OCI-LY3 (cell line): ENCODE measurements at regions not wholly inside any gene's neighbourhood (a gene's known extent, or its start where the extent isn't known, plus 50 kb on each side); places are given as distances from the start of the nearest gene placed in this dataset.

Source experiments
- H2AFZ ChIP-seq: fragments of 200-600, 300-600 bp; shearing (Covaris generic); 2 replicates; pipeline ENCODE4 v1.6.0; 2014; ENCODE audit warnings: antibody characterized with exemption, low read depth, low read length
- H3K27ac ChIP-seq: fragments of 200-600, 300-600 bp; sonication (generic); 2 replicates; pipeline ENCODE4 v1.5.1; 2014; ENCODE audit warnings: mild to moderate bottlenecking, low read length, moderate library complexity, mixed read lengths
- H3K27me3 ChIP-seq: fragments of 200-600, 300-600 bp; sonication (generic); 2 replicates; pipeline ENCODE4 v1.6.1; 2014; ENCODE audit warnings: low read depth, low read length, mixed read lengths
- H3K36me3 ChIP-seq: fragments of 200-600, 300-600 bp; sonication (generic); replicated peaks from 2 replicates; pipeline ENCODE3; 2014; ENCODE audit warnings: low read depth, low read length, mixed read lengths
- H3K4me1 ChIP-seq: fragments of 300-600, 200-600 bp; sonication (generic); 2 replicates; pipeline ENCODE4 v1.6.1; 2014; ENCODE audit warnings: low read length, mixed read lengths
- H3K4me2 ChIP-seq: fragments of 200-600, 300-600 bp; sonication (generic); 2 replicates; pipeline ENCODE4 v1.6.1; 2014; ENCODE audit warnings: low read length, mixed read lengths
- H3K4me3 ChIP-seq: fragments of 300-600, 200-600 bp; sonication (generic); 2 replicates; pipeline ENCODE4 v1.5.1; 2014; ENCODE audit warnings: antibody characterized with exemption, mild to moderate bottlenecking, low read length, moderate library complexity
- H3K79me2 ChIP-seq: fragments of 300-600, 200-600 bp; shearing (Covaris generic); 2 replicates; pipeline ENCODE4 v1.6.1; 2014; ENCODE audit warnings: mild to moderate bottlenecking, low read length, mixed read lengths
- H3K9ac ChIP-seq: fragments of 300-600, 200-600 bp; shearing (Covaris generic); 2 replicates; pipeline ENCODE4 v1.6.0; 2014; ENCODE audit warnings: mild to moderate bottlenecking, low read length, moderate library complexity
- H3K9me3 ChIP-seq: fragments of 200-600, 300-600 bp; shearing (Covaris generic); 2 replicates; pipeline ENCODE4 v1.6.1; 2014; ENCODE audit warnings: low read length, mixed read lengths; ENCODE audit not compliant: insufficient read depth
- H4K20me1 ChIP-seq: fragments of 200-600, 300-600 bp; sonication (generic); 2 replicates; pipeline ENCODE4 v1.6.1; 2016; ENCODE audit warnings: low read length, mixed read lengths; ENCODE audit not compliant: insufficient read depth
- CTCF ChIP-seq: fragments of 200-600, 300-600 bp; sonication (generic); IDR thresholded peaks from 2 replicates; pipeline ENCODE4 v1.5.1; 2014; ENCODE audit warnings: antibody characterized with exemption, low read length, low read depth
- EZH2phosphoT487 ChIP-seq: fragments of 200-600 bp; shearing (Covaris generic); IDR thresholded peaks from 2 replicates; pipeline ENCODE4 v1.6.1; 2018; ENCODE audit warnings: antibody characterized with exemption, mixed run types, low read depth

GRCh38 chr7:156532016-156532602 is 108.5 kb upstream of the RNF32 start:
- TF ChIP-seq CTCF (no peak), EZH2phosphoT487 (no peak)
- Histone ChIP-seq H3K27ac (no peak overlapping the region), H3K27me3 (no peaks in the 10 kb centered on the region; the same call in 1 of the 2 replicates), H2AFZ (no peak overlapping the region), H3K9me3 (no peaks in the 10 kb centered on the region), H3K4me1 (no peaks in the 10 kb centered on the region), H3K4me3 (no peak overlapping the region), H3K36me3 (no peaks in the 10 kb centered on the region), H3K79me2 (no peaks in the 10 kb centered on the region), H3K4me2 (no peak overlapping the region), H4K20me1 (no peaks in the 10 kb centered on the region), H3K9ac (no peak overlapping the region)

GRCh38 chr7:156529956-156530355 is 110.6 kb upstream of the RNF32 start:
- Histone ChIP-seq H2AFZ (no peak overlapping the region), H3K9me3 (no peaks in the 10 kb centered on the region), H3K36me3 (no peaks in the 10 kb centered on the region), H3K4me1 (no peaks in the 10 kb centered on the region), H4K20me1 (no peaks in the 10 kb centered on the region), H3K9ac (no peak overlapping the region), H3K4me2 (no peak overlapping the region), H3K4me3 (no peak overlapping the region), H3K79me2 (no peaks in the 10 kb centered on the region), H3K27ac (no peak overlapping the region), H3K27me3 (no peaks in the 10 kb centered on the region; the same call in 1 of the 2 replicates)
- TF ChIP-seq CTCF: no peak
- TF ChIP-seq EZH2phosphoT487: no peak

- H3K79me2 ChIP-seq: no peaks in the 10 kb centered on the region
- H3K9me3 ChIP-seq: no peaks in the 10 kb centered on the region
- no peak overlapping the region for H3K9ac ChIP-seq
- no peak overlapping the region for H3K4me3 ChIP-seq
- no peaks in the 10 kb centered on the region for H3K4me1 ChIP-seq
- no peaks in the 10 kb centered on the region; the same call in 1 of the 2 replicates for H3K27me3 ChIP-seq
- no peak overlapping the region for H3K27ac ChIP-seq
- no peaks in the 10 kb centered on the region for H4K20me1 ChIP-seq
- H3K36me3 ChIP-seq: no peaks in the 10 kb centered on the region
- no peak for TF ChIP-seq CTCF
- TF ChIP-seq EZH2phosphoT487: no peak
- H3K4me2 ChIP-seq: no peak overlapping the region
- H2AFZ ChIP-seq: no peak overlapping the region
Observed at GRCh38 chr7:156527458-156527890, 113.1 kb upstream of the RNF32 start.

- H3K4me1 ChIP-seq: no peaks in the 10 kb centered on the region
Observed at GRCh38 chr7:156524818-156525597, 115.6 kb upstream of the RNF32 start.

More at GRCh38 chr7:156524818-156525597, 115.6 kb upstream of the RNF32 start:
- Histone ChIP-seq H3K27me3 (no peaks in the 10 kb centered on the region; the same call in 1 of the 2 replicates), H2AFZ (no peak overlapping the region), H3K9me3 (no peaks in the 10 kb centered on the region), H3K79me2 (no peaks in the 10 kb centered on the region), H3K27ac (no peak overlapping the region), H3K4me2 (no peak overlapping the region), H3K9ac (no peak overlapping the region), H3K36me3 (no peaks in the 10 kb centered on the region), H3K4me3 (no peak overlapping the region), H4K20me1 (no peaks in the 10 kb centered on the region)
- no peak for TF ChIP-seq CTCF
